ENCODE measurements at regions not wholly inside any gene's neighbourhood (a gene's known extent, or its start where the extent isn't known, plus 50 kb on each side); places are given as distances from the start of the nearest gene placed in this dataset.

DNA sequence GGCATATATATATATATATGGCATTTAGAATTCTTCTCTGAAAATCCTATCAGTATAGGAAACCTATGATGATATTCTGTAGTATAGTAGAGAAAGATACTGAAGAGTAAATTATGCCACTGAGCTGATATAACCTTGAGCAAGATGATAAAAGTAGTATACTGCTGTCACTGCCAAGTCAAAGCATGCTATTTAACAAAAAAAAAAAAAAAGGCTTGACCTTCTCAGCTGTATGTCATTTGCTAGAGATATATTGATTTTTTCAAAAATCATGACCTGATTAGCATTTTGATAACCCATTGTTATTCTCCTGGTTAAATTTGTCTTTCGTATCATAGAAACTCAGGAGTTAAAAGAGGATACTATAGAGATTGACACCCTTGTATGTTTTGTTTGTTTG is 299.4 kb downstream of the ADAMTS20 start:
- TF ChIP-seq, protein P1, sequence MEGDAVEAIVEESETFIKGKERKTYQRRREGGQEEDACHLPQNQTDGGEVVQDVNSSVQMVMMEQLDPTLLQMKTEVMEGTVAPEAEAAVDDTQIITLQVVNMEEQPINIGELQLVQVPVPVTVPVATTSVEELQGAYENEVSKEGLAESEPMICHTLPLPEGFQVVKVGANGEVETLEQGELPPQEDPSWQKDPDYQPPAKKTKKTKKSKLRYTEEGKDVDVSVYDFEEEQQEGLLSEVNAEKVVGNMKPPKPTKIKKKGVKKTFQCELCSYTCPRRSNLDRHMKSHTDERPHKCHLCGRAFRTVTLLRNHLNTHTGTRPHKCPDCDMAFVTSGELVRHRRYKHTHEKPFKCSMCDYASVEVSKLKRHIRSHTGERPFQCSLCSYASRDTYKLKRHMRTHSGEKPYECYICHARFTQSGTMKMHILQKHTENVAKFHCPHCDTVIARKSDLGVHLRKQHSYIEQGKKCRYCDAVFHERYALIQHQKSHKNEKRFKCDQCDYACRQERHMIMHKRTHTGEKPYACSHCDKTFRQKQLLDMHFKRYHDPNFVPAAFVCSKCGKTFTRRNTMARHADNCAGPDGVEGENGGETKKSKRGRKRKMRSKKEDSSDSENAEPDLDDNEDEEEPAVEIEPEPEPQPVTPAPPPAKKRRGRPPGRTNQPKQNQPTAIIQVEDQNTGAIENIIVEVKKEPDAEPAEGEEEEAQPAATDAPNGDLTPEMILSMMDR (IDR thresholded peaks at IDR 0.05 in 2 of 3, conservative IDR thresholded peaks at IDR 0.05 in 1 of 3; ENCODE audit: borderline replicate concordance in 1 of 3, insufficient read depth in 1 of 3, low read depth in 2 of 3, low read length in 2 of 3) = no peak
- TF ChIP-seq ZNF274 (IDR thresholded peaks at IDR 0.05; ENCODE audit: low read depth, low read length) = no peak
- no peak for TF ChIP-seq YY1 (IDR thresholded peaks at IDR 0.05; ENCODE audit: extremely low read depth, insufficient replicate concordance, low read depth, low read length)
- no peak for TF ChIP-seq RAD21 (IDR thresholded peaks at IDR 0.05; ENCODE audit: low read depth)
- TF ChIP-seq POLR2A (IDR thresholded peaks at IDR 0.05; ENCODE audit: borderline replicate concordance, extremely low read depth, insufficient read depth, insufficient read length) = no peak
